Liver (tissue), 2 donors: ENCODE measurements at regions not wholly inside any gene's neighbourhood (a gene's known extent, or its start where the extent isn't known, plus 50 kb on each side); places are given as distances from the start of the nearest gene placed in this dataset.
"Not testable (repeated sequence)": the region's sequence is repeated elsewhere in the genome, so short reads cannot be mapped to it uniquely, and the experiment has no call there.

Experiments
- JUND ChIP-seq, 2 donors: IDR thresholded peaks; 2 replicates each; pipeline ENCODE4 v1.6.1; 2016; ENCODE audit warnings: antibody characterized with exemption in 2 of 2
- SP1 ChIP-seq: IDR thresholded peaks from 2 replicates; pipeline ENCODE4 v1.6.1; 2018; ENCODE audit warnings: antibody characterized with exemption, mild to moderate bottlenecking
- donor health status: healthy.

GRCh38 chr17:20731131-20731530 is 151.6 kb downstream of the CDRT15L2 start:
- TF ChIP-seq JUND (IDR thresholded peaks at IDR 0.05); SP1: not testable (repeated sequence)
